ENCODE measurements at regions not wholly inside any gene's neighbourhood (a gene's known extent, or its start where the extent isn't known, plus 50 kb on each side); places are given as distances from the start of the nearest gene placed in this dataset.
"Not testable (repeated sequence)": the region's sequence is repeated elsewhere in the genome, so short reads cannot be mapped to it uniquely, and the experiment has no call there.

- DNase-seq (ENCODE audit: low spot score) = no peak
These were observed 882.9 kb upstream of the ZEB2 start for GRCh38 chr2:145402706-145403277.

DNA sequence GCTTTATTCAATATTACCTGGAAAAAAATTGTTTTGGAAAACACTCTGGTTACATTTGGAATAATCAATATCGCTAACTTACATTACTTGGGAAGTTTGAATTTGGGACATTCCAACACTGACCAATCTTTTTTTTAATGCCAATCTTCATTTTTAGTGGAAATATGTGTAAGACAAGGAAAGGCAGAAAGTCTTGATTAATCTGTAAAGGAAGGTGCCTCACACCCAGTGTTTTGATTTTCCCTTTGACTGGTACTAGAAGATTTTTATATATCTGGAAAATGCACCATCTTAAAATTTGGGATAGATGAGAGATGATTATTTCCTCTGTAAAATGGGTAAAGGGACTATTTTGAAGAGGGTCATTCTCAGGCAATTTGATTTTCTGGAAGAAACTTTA, 879.2 kb upstream of the ZEB2 start:
- DNase-seq (ENCODE audit: low spot score) = no peak

- DNase-seq (ENCODE audit: low spot score) = no peak
These were observed 874.3 kb upstream of the ZEB2 start for GRCh38 chr2:145394181-145394580.

DNA sequence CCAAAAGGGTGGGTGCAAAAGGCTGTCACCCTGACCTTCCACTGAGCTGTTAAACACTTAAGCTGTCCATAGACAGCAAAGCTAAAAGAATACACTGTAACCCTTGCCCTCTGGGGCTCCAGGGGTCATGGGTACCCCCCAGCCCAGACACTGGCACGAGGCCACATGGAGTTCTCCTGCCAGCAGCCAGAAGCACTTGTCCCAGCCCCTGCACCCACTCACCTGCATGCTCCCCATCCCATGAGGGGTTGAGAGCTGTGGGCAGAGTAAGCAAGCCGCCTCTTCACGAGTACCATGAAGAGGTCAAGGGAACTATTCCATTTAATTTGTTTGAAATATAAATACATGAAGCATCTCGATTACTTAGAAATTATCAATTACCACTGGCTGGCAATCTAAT, 867.1 kb upstream of the ZEB2 start:
- no peak for DNase-seq (ENCODE audit: low spot score)

GRCh38 chr2:145383961-145384360, 864.0 kb upstream of the ZEB2 start:
- no peak for DNase-seq (ENCODE audit: low spot score)

- DNase-seq (ENCODE audit: low spot score) = no peak
These were observed 860.6 kb upstream of the ZEB2 start for GRCh38 chr2:145380436-145381017.

DNA sequence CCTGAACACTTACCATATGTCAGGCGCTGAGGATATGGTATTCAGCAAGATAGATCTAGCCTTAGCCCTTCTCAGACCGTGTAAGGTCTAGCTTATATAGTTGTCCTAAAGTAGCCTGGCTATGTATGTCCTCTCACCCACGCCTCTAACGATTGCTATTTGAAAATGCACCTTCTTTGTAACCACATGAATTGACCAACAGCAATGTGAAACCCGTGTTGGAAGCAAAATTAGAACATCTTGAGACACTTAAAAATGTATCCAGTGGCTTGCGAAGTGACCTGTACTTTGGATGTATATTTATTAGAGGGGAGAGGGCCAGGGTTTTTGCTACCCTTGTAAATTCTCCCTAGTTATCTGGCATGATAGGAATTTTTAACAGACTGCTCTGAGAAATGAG, 860.0 kb upstream of the ZEB2 start:
- no peak for DNase-seq (ENCODE audit: low spot score)

- DNase-seq (ENCODE audit: low spot score) = no peak
These were observed 854.2 kb upstream of the ZEB2 start for GRCh38 chr2:145374165-145374564.

DNA sequence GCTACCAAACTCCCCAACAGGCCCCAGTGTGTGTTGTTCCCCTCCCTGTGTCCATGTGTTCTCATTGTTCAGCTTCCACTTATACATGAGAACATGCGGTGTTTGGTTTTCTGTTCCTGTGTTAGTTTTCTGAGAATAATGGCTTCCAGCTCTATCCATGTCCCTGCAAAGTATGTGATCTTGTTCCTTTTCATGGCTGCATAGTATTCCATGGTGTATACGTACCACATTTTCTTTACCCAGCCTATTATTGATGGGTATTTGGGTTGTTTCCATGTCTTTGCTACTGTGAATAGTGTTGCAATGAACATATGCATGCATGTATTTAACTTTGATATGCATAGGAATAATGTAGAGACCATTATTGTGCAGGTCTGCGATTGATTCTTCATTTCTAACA, 847.4 kb upstream of the ZEB2 start:
- DNase-seq (ENCODE audit: low spot score) = not testable (repeated sequence)

DNA sequence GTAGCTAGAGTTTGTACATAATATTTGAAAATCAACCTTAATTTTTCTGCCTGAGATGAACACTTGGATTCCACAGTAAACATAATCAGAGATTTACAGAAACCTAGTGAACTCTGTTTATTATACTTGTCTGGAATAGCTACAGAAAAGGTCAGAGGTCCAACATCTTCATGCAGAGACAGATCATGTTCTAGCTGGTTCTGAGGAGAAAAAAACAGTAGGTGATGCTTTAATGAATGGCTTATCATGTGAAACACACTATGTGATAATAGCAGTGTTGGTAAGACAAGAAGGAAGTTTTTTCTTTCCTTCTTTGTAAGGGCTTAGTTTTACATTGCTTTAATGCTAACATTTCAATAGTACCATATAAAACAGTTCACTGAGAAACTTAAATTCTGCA, 846.4 kb upstream of the ZEB2 start:
- DNase-seq (ENCODE audit: low spot score) = no peak

GRCh38 chr2:145360129-145360790, 840.3 kb upstream of the ZEB2 start:
- no peak for DNase-seq (ENCODE audit: low spot score)

GRCh38 chr2:145359561-145359960, 839.6 kb upstream of the ZEB2 start:
- DNase-seq (ENCODE audit: low spot score) = no peak

- no peak for DNase-seq (ENCODE audit: low spot score)
These were observed 836.1 kb upstream of the ZEB2 start for GRCh38 chr2:145356056-145356455.

- DNase-seq (ENCODE audit: low spot score) = no peak
These were observed 832.6 kb upstream of the ZEB2 start for GRCh38 chr2:145352484-145352883.

GRCh38 chr2:145351864-145352425, 832.0 kb upstream of the ZEB2 start:
- DNase-seq (ENCODE audit: low spot score) = no peak

GRCh38 chr2:145350011-145350410, 830.1 kb upstream of the ZEB2 start:
- DNase-seq (ENCODE audit: low spot score) = no peak

DNA sequence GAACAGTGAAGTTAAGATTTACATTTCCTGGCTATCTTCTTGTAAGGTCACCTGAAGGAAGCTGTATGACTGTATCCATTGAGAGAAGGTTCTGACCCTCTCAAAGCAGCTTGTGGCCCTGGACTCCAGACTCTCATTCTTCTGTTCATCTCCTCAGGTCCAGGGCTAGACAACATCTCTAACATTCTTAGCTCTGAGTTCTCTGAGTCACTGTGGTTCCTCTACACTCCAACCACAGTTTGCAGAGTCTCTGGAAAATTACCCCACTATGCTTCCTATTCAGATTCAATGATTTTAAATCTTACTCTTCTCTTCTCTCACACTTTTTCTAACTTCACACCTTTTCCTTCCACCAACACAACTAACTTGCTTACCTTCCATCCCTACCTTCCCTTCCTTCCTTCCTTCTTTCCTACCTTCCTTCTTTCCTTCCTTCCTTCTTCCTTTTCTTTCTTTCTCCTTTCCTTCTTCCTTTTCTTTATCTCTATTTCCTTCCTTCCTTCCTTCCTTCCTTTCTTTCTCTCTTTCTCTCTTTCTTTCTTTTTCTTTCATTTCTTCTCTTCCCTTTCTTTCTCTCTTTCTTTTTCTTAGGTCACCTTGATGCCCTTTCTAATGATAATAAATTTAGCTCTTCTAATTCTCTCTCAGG, 824.3 kb upstream of the ZEB2 start:
- DNase-seq (ENCODE audit: low spot score) = no peak

DNA sequence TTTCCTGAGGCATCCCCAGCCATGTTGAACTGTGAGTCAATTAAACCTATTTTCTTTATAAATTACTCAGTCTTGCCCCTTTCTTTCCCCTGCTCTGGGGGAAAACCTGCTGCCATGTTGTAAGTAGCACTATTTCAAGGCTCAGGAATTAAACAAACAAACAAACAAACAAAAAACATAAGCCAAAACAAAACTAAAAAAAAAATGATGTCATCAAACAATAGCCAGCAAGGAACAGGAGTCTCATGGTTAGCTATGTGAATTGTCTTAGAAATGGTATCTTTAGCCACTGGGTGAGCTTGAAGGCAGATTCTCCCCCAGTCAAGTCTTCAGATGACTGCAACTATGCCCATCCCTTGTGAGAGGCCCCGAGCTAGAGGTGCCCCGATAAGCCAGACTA, 823.4 kb upstream of the ZEB2 start:
- no peak for DNase-seq (ENCODE audit: low spot score)

DNA sequence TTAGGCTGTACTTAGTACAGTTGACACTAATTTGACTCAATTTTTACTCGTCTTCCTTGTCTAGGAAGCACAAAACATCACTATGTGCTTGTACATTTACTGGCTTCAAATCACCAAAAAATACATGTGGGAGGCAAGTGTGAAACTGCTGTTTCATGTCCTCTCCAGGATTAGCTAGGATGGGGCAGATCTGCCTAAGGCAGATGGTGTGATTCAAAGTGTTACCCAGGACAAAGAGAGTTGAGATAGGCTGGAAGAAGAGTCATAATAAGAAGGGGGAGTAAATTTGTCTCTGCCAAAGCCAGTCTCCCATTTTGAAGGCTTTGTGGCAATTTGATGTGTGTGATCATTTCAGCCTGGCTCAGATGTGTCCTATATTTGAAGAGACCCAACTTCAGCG, 821.6 kb upstream of the ZEB2 start:
- no peak for DNase-seq (ENCODE audit: low spot score)

DNA sequence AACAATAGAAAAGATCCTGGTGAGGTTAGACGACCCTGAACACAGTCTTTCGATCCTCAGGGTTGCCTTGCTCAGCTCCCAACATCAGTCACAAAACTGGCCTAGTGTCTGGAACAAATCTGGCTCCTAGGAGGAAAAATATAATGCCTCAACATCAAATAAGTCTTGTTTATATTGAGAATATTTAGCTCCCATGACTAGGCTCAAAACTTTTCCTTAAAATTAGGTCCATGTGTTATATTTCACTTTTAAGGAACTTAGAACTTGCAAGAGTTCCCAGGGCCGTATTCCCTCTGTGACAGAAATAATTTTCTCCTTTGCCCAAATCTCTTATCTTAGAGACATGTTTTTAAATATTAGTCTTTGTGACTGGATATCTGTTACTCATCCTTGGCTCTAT, 819.7 kb upstream of the ZEB2 start:
- DNase-seq (ENCODE audit: low spot score) = no peak

- no peak for DNase-seq (ENCODE audit: low spot score)
These were observed 812.4 kb upstream of the ZEB2 start for GRCh38 chr2:145332210-145332898.

- no peak for DNase-seq (ENCODE audit: low spot score)
These were observed 810.1 kb upstream of the ZEB2 start for GRCh38 chr2:145329971-145330370.

DNA sequence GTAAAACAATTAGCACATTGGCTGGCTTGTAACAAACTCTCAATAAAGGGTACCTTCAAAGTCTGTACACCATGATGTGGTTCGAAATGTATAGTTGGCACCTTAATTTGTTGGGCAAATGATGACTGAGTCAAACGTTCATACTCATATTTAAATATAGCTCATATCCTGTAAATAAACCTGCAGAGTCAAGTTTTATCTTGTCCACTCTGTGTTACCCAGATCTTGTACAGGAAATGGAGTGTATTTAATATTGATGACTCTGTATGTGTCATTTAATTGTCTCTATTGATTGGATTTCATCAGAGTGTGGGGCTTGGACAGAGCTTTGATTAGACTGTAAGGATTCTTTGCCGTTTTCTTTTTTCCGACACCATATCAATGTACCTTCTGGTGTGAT, 805.6 kb upstream of the ZEB2 start:
- no peak for DNase-seq (ENCODE audit: low spot score)
